ENCODE measurements at regions not wholly inside any gene's neighbourhood (a gene's known extent, or its start where the extent isn't known, plus 50 kb on each side); places are given as distances from the start of the nearest gene placed in this dataset.

DNA sequence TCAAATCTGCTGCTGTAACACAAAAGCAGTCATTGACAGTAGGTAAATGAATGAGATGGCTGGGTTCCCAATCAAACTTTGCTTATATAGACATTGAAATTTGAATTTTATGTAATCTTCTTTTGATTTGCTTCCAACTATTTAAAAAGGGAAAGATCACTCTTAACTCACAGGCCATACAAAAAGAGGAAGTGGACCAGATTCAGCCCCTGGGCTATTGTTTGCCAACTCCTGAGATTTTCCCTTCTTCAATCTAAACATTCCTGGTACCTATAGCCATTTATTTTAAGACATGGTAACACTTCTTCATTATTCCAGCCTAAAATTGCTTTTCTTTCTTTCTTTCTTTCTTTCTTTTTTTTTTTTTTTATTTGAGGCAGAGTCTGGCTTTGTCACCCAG lies 260.6 kb downstream of the TFAP2A start (continued):
- TF ChIP-seq, protein P1, sequence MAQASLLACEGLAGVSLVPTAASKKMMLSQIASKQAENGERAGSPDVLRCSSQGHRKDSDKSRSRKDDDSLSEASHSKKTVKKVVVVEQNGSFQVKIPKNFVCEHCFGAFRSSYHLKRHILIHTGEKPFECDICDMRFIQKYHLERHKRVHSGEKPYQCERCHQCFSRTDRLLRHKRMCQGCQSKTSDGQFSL (CRISPR knock-in tag; IDR thresholded peaks at IDR 0.05), result no peak

DNA sequence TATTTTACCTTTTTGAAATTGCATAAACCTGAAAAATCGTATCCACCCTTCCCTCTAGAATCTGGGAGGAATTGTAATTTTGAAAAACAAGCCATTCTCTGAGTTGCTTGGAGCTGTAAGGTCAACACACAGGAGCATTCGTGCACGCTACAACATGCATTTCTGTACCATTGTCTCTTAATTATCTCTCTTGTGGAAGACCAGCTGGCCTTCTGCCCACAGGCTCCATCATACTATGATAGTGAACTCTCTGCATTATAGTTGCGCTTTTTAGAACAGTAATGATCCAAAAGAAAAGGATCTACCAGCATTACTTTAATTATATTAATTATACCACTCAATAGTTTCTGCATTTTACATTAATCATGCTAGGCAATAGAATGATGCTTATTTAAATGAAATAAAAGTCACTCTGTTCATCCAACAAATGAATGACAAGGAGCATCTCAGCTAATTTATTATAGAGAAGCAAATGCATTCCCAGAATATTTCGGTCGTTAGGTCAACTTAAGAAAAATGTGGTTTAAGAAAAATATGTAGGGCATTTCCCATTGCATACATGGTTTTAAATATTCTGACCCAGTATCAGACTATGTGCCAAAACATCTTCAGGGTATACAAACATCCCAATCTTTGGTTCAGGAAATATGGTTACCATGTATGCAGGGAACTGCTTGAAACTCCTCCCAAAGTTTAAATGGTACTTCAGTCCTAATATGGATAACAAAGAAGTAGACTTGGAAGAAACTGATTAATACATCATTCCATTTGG lies 263.5 kb downstream of the TFAP2A start:
- TF ChIP-seq RORA (CRISPR knock-in tag; IDR thresholded peaks at IDR 0.05), result no peak
- TF ChIP-seq, protein P2, sequence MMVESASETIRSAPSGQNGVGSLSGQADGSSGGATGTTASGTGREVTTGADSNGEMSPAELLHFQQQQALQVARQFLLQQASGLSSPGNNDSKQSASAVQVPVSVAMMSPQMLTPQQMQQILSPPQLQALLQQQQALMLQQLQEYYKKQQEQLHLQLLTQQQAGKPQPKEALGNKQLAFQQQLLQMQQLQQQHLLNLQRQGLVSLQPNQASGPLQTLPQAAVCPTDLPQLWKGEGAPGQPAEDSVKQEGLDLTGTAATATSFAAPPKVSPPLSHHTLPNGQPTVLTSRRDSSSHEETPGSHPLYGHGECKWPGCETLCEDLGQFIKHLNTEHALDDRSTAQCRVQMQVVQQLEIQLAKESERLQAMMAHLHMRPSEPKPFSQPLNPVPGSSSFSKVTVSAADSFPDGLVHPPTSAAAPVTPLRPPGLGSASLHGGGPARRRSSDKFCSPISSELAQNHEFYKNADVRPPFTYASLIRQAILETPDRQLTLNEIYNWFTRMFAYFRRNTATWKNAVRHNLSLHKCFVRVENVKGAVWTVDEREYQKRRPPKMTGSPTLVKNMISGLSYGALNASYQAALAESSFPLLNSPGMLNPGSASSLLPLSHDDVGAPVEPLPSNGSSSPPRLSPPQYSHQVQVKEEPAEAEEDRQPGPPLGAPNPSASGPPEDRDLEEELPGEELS (CRISPR knock-in tag; IDR thresholded peaks at IDR 0.05), result no peak
- POLR2A ChIA-PET, result no interaction called here
- no peak for FAIRE-seq
- BruUV-seq (replicated peaks), result no TSS peak
- intact Hi-C loops (cut with micrococcal nuclease; ENCODE audit: unreplicated experiment) (no loop called here), in situ Hi-C loops (cut with HindIII; ENCODE audit: extremely low pct_ligation_motif_present, low pct_unique_long_range_greater_than_20kb) (no loop called here)
- Histone ChIP-seq H3K9me3 (ENCODE audit: low read length) (no peaks in the 10 kb centered on the region), H3K36me3 (replicated peaks in 1 of 2; ENCODE audit: control insufficient read depth in 1 of 2, insufficient read depth in 2 of 2, low read length in 2 of 2) (no peaks in the 10 kb centered on the region), H3K9ac (ENCODE audit: insufficient read depth, low read depth, low read length) (no peak overlapping the region), H3K4me1 (ENCODE audit: insufficient read depth, low read length) (0 out of 2 replicates have a peak, but pooled peaks cover 6% of the 10 kb centered on the region), H3K4me2 (ENCODE audit: low read depth, low read length) (no peak overlapping the region), H3K27ac (ENCODE audit: extremely low read length, insufficient read depth, low read length) (no peak overlapping the region), H2AFZ (ENCODE audit: low read length) (no peak overlapping the region), H3K27me3 (ENCODE audit: control insufficient read depth in 1 of 2, insufficient read depth in 2 of 2, low read length in 2 of 2) (no peaks in the 10 kb centered on the region; a peak in 1 of 5 replicates), H4K20me1 (ENCODE audit: insufficient read depth, low read length) (no peaks in the 10 kb centered on the region), H3K4me3 (replicated peaks in 1 of 3; ENCODE audit: insufficient read depth in 1 of 3, low read depth in 2 of 3, low read length in 3 of 3) (no peak overlapping the region), H3K79me2 (ENCODE audit: insufficient read depth, low read length) (no peaks in the 10 kb centered on the region)
- DNase-seq (ENCODE audit: low spot score), result no peak
- CTCF ChIA-PET (ENCODE audit: low intra/inter-chr PET ratio, low total read pairs), result no interaction called here
- 2% methylated on average over 6 of the region's 6 CpGs for WGBS (ENCODE audit: low lambda C conversion rate)
- no peak for ATAC-seq

All from HepG2 (cell line).